ENCODE measurements at regions not wholly inside any gene's neighbourhood (a gene's known extent, or its start where the extent isn't known, plus 50 kb on each side); places are given as distances from the start of the nearest gene placed in this dataset.

- Histone ChIP-seq H3K9me3 (no peaks in the 10 kb centered on the region), H3K27ac (no peak overlapping the region), H3K36me3 (no peaks in the 10 kb centered on the region), H3K4me3 (no peak overlapping the region), H3K27me3 (no peaks in the 10 kb centered on the region), H3K4me1 (no peaks in the 10 kb centered on the region)
- DNase-seq, result no peak
- TF ChIP-seq CTCF (IDR thresholded peaks at IDR 0.05) (no peak), POLR2A (IDR thresholded peaks at IDR 0.05) (no peak)
Measured at GRCh38 chr17:71325117-71325516, 795.7 kb upstream of the SOX9 start.

GRCh38 chr17:71325886-71326285 is 794.9 kb upstream of the SOX9 start:
- no peak for DNase-seq
- no peak for TF ChIP-seq CTCF (IDR thresholded peaks at IDR 0.05)
- TF ChIP-seq POLR2A (IDR thresholded peaks at IDR 0.05), result no peak
- H3K9me3 ChIP-seq, result no peaks in the 10 kb centered on the region
- H3K27ac ChIP-seq, result no peak overlapping the region
- no peaks in the 10 kb centered on the region for H3K36me3 ChIP-seq
- no peak overlapping the region for H3K4me3 ChIP-seq
- H3K4me1 ChIP-seq, result no peaks in the 10 kb centered on the region
- H3K27me3 ChIP-seq, result no peaks in the 10 kb centered on the region

GRCh38 chr17:71327376-71328059 is 793.3 kb upstream of the SOX9 start:
- no peaks in the 10 kb centered on the region for H3K36me3 ChIP-seq
- DNase-seq, result no peak
- H3K9me3 ChIP-seq, result no peaks in the 10 kb centered on the region
- no peak overlapping the region for H3K27ac ChIP-seq
- H3K4me1 ChIP-seq, result no peaks in the 10 kb centered on the region
- no peak overlapping the region for H3K4me3 ChIP-seq
- no peak for TF ChIP-seq POLR2A (IDR thresholded peaks at IDR 0.05)
- H3K27me3 ChIP-seq, result no peaks in the 10 kb centered on the region

- no peak for TF ChIP-seq POLR2A (IDR thresholded peaks at IDR 0.05)
- no peak for TF ChIP-seq CTCF (IDR thresholded peaks at IDR 0.05)
- H3K36me3 ChIP-seq, result no peaks in the 10 kb centered on the region
- DNase-seq, result no peak
- H3K9me3 ChIP-seq, result no peaks in the 10 kb centered on the region
- no peaks in the 10 kb centered on the region for H3K4me1 ChIP-seq
- H3K27me3 ChIP-seq, result no peaks in the 10 kb centered on the region
- H3K4me3 ChIP-seq, result no peak overlapping the region
- H3K27ac ChIP-seq, result no peak overlapping the region
Measured at GRCh38 chr17:71329310-71330098, 791.3 kb upstream of the SOX9 start.

GRCh38 chr17:71330099-71330375 is 790.8 kb upstream of the SOX9 start:
- Histone ChIP-seq H3K4me1 (no peaks in the 10 kb centered on the region), H3K27me3 (no peaks in the 10 kb centered on the region), H3K27ac (no peak overlapping the region), H3K36me3 (no peaks in the 10 kb centered on the region), H3K9me3 (no peaks in the 10 kb centered on the region), H3K4me3 (no peak overlapping the region)
- no peak for DNase-seq
- TF ChIP-seq CTCF (IDR thresholded peaks at IDR 0.05), result no peak
- TF ChIP-seq POLR2A (IDR thresholded peaks at IDR 0.05), result no peak

- H3K36me3 ChIP-seq, result no peaks in the 10 kb centered on the region
- H3K27ac ChIP-seq, result no peak overlapping the region
- H3K4me1 ChIP-seq, result no peaks in the 10 kb centered on the region
- no peak for DNase-seq
- no peak overlapping the region for H3K4me3 ChIP-seq
- no peaks in the 10 kb centered on the region for H3K9me3 ChIP-seq
- no peak for TF ChIP-seq POLR2A (IDR thresholded peaks at IDR 0.05)
- no peak for TF ChIP-seq CTCF (IDR thresholded peaks at IDR 0.05)
- no peaks in the 10 kb centered on the region for H3K27me3 ChIP-seq
Measured at GRCh38 chr17:71331754-71332325, 789.0 kb upstream of the SOX9 start.

All from Peyer's patch (tissue), 4 donors.